ENCODE measurements at regions not wholly inside any gene's neighbourhood (a gene's known extent, or its start where the extent isn't known, plus 50 kb on each side); places are given as distances from the start of the nearest gene placed in this dataset.
"Not testable (repeated sequence)": the region's sequence is repeated elsewhere in the genome, so short reads cannot be mapped to it uniquely, and the experiment has no call there.

DNA sequence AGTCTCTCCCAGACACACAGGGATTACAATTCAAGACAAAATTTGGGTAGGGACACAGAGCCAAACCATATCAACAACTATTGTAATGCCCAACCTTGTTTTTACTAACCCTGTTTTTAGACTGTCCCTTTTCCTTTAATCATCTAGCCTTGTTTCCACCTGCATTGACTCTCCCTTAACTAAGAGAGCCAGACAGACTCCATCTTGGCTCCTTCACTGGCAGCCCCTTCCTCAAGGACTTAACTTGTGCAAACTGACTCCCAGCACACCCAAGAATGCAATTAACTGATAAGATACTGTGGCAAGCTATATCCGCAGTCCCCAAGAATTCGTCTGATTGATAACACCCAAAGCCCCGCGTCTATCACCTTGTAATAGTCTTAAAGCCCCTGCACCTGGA is 151.8 kb upstream of the DGKB start:
- DNase-seq (ENCODE audit: low read depth, low spot score) = not testable (repeated sequence)

DNA sequence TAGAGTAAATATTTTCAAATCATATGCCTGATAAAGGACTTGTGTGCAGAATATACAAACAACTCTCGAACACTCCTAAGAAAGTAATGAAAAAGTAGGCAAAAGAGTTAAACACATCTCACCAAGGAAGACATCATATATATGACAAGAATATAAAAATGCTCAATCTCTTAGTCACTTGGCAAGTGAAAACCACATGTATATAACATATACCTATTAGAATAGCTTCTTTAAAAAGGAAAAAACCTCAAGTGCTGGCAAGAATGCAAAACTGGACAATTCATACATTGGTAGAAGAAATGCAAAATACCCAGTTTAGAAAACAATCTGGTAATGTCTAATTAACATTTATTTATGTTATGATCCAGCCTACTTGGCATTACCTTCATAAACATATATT is 146.6 kb upstream of the DGKB start:
- no peak for DNase-seq (ENCODE audit: low read depth, low spot score)

DNA sequence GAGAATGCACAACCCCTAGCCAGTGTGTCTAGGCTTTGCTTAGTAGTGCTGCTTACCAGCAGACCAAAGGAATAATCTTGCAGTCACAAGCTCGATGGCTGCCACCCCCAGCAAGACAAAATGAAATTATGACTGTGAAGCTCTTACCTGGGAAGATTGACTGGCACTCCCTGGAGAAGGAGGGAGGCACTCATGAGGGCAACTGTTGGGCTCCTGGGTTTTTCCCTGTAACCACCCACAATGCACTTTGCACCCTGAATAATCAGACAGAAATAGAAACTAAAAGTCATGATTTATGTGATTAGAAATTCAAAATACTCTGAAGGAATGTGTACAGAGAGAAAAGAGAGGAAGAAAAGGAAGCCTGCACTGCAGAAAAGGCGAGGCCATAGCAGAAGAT is 144.3 kb upstream of the DGKB start:
- DNase-seq (ENCODE audit: low read depth, low spot score) = no peak

GRCh38 chr7:15043931-15044330 is 141.4 kb upstream of the DGKB start:
- DNase-seq (ENCODE audit: low read depth, low spot score) = no peak

DNA sequence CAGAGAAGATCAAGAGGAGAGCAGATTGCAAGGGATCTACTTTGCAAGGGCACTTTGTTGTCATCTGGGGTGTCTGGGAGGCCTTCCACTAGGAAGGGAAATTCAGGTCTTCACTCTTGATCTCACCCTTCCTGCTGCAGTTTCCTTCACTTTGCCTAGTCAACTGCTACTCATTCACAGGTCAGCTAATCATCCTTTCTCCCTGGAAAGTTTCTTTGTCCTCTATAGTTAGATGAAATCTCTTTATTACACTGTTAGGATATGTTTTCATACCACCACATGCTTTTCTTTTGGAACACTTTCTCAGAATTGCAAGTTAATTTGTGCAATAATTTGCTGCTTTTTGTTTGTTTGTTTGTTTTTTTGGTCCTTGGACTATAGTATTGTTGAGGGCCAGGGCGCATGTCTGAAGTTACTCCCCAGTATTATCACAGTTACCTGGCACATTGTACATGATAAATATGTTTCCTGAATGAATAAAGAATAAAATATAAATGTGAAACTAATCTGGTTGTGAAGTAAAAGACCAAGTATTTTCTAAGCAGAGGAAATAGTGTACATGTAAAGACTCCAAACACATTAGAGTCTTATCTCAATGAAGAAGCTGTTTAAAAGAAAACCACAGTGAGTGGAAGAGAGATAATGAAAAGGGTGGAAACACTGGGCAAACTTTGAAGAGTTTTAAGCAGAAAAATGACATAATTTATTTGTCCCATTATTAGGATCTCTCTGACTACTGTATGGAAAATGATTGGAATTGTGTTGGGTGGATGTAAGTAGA is 139.9 kb upstream of the DGKB start:
- DNase-seq (ENCODE audit: low read depth, low spot score) = no peak

DNA sequence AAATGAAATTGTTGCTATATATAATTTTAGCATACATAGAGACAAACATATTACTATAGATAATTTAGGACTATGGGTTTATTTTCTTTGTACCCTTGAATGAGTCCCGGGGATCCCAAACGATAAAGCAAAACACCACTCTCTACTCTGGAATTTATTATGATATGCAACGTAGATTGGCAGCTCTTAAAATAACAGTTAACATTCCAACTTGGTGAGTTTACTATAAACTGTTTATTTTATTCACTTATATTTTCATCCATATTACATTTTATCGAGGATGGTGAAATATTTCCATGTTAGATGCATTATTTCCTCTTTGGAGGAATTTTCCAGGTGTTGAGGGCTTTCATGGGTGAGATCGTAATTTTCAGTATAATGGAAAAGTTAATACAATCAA is 138.7 kb upstream of the DGKB start:
- DNase-seq (ENCODE audit: low read depth, low spot score) = no peak

- DNase-seq (ENCODE audit: low read depth, low spot score) = no peak
Measured at GRCh38 chr7:15035814-15036213, 133.3 kb upstream of the DGKB start.

GRCh38 chr7:15033039-15033438 is 130.5 kb upstream of the DGKB start:
- DNase-seq (ENCODE audit: low read depth, low spot score) = no peak

DNA sequence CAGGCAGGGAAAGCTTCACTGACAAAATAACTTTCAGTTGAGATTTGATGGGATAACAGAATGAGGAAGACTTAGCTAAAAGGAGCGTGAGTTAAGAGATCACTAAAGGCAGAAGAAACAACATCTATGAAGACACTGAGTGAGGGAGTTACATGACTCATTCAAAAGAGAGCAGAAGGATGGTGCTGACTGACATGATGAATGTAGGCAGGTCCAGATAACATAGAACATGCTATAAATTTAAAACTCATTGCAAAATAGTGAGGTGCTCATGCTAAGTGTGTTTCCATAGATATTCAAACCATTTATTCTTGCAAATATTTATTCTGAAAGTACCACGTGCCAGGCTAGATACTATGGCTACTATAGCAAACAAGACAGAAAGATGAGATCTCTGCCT is 116.4 kb upstream of the DGKB start:
- DNase-seq (ENCODE audit: low read depth, low spot score) = no peak

GRCh38 chr7:15016766-15017165 is 114.2 kb upstream of the DGKB start:
- DNase-seq (ENCODE audit: low read depth, low spot score) = no peak

DNA sequence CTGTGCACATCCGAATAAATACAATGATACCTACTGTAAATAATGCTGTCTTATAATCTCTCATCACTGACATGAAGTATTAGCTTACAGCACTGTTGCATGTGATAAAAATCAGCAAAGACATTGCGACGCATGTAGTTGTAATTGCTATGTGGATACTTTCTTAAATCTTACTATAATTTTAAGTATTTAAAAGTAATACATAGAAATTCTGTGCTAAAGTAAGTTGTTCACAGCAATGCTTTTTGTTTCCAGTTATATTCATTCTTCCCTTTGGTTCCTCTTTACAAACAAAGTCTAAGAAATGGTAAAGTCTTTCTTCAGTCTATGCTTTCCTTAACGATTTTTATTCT is 113.7 kb upstream of the DGKB start:
- DNase-seq (ENCODE audit: low read depth, low spot score) = no peak

- peak; percentile 60 for DNase-seq (ENCODE audit: low read depth, low spot score)
Measured at GRCh38 chr7:15015545-15016314, 113.2 kb upstream of the DGKB start.

DNA sequence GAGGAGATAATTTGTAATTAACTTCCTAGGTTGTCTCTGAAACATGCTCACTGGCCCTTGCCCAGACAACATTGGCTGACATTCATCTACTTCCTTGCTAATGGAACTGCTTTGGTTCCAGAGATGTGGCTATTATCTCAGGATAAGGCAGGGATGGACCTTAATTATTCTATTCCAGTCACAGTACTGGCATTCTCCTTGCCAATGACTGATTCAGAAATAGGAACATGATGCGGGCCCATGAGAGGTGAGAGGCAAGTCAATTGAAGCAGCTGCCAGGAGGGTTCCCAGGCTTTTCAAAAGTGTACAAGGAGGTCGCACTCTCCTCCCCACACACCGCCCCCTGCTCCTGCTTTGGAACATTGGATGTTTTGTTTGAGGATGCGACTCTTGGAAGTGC is 109.6 kb upstream of the DGKB start:
- no peak for DNase-seq (ENCODE audit: low read depth, low spot score)

GRCh38 chr7:15011289-15011688 is 108.7 kb upstream of the DGKB start:
- DNase-seq (ENCODE audit: low read depth, low spot score) = no peak

DNA sequence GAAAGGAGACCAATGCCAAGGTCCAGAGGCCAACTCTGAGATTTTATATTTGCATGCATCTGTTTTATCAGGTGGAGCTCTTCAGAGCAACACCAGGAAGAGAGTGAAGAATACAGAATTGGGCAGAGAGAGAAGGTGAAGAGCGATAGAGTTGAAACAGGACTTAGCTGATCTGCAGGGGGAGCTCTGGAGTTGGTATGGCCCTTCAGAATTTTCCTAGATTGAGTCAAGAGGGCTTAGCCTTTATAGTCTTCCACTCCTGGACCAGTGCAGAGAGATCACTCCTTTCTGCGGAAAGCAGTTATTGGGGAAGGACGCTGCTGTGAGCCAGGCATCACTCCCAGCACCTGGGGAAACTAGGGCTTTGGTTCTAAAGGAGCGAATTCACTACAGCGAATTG is 105.0 kb upstream of the DGKB start:
- DNase-seq (ENCODE audit: low read depth, low spot score) = no peak

DNA sequence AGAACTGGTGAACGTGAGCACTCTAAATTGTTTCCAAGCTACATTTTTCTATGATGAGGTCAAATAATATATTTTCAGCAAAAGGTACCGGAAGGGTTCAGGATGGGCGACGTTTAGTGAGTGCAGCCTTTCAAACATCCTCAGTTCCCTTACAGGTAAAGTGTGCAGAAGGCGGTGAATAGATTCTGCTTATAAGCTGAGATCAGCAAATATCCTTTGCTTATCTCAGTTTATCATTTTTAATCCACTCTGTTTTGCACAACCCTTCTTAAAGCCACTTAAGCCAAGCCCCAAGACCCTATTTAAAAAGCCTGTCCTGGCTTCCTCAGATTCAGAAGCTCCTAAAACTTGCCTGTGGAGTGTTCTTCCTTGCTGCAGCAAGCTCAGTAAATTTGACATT is 103.1 kb upstream of the DGKB start:
- no peak for DNase-seq (ENCODE audit: low read depth, low spot score)

GRCh38 chr7:15000157-15000556 is 97.6 kb upstream of the DGKB start:
- no peak for DNase-seq (ENCODE audit: low read depth, low spot score)

GRCh38 chr7:14999331-14999730 is 96.8 kb upstream of the DGKB start:
- no peak for DNase-seq (ENCODE audit: low read depth, low spot score)

GRCh38 chr7:14995774-14996173 is 93.2 kb upstream of the DGKB start:
- no peak for DNase-seq (ENCODE audit: low read depth, low spot score)

DNA sequence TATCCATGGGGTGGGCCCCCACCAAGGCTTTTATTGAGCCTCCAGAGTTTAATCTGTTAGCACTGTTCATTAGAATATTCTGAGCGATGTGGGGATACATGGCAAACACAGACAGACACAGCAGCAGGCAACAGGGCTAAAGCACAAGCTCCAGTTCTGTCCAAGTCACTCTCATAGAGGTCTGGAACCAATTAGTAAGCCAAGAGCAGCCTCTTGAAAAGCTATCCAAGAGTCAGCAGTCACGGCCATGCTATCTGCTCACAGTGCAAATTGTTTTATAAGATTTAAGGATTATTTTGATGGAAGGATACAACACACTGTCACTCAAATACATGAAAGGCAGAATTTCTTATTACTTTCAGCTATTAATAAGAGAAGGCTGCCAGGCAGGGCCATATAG is 86.4 kb upstream of the DGKB start:
- no peak for DNase-seq (ENCODE audit: low read depth, low spot score)

- no peak for DNase-seq (ENCODE audit: low read depth, low spot score)
Measured at GRCh38 chr7:14978687-14979086, 76.1 kb upstream of the DGKB start.

DNA sequence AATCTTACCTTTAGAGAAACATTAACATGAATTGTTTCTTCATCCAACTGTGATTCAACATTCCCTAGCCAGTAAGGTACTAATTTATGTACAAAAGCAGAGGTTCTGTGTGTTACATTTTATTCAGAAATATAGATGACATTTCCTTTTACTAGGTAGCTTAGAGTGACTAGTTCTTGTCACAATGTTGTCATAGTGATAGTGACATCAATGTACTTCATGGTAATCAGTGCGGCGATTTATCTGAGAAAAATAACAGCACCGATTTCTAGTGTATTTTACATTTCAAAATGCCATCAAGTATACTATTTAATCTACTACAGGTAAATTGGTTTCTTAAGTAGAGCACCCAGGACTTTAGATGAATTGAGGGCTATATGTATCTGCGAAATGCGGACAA is 72.1 kb upstream of the DGKB start:
- DNase-seq (ENCODE audit: low read depth, low spot score) = no peak

GRCh38 chr7:14973712-14974428 is 71.3 kb upstream of the DGKB start:
- peak; percentile 57 for DNase-seq (ENCODE audit: low read depth, low spot score)
